ENCODE measurements at regions not wholly inside any gene's neighbourhood (a gene's known extent, or its start where the extent isn't known, plus 50 kb on each side); places are given as distances from the start of the nearest gene placed in this dataset.

DNA sequence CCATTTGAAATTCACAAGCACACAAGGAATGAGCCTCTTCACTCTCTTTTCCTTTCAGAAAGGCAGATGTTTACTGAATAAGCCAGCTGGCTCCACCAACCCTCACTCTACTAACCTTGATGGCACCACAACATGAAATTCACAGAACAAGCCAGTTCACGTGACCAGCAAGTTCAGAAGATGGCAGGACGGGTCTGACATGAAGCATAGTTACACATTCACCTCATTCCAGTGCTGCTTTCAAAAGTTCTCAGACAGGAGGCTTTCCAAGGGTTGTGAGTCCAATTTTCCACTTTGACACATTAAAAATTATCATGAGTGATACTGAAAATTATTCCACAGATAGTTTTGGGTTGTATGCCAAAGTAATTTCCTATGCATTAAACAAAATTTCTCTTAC, 74.2 kb upstream of the MBOAT2 start:
- Mint-ChIP-seq H3K36me3 (no peaks in the 10 kb centered on the region), H3K27ac (no peak overlapping the region), H3K4me1 (peaks cover 4% of the 10 kb centered on the region), H3K4me3 (no peak overlapping the region), H3K27me3 (ENCODE audit: insufficient read depth, low read depth) (no peaks in the 10 kb centered on the region), H3K9me3 (peaks cover 15% of the 10 kb centered on the region)
- H3F3A ChIP-seq (ENCODE audit: low read depth): no peaks in the 10 kb centered on the region
- H4K20me1 ChIP-seq (ENCODE audit: low read depth): no peaks in the 10 kb centered on the region
- H3K27ac ChIP-seq: no peak overlapping the region
- no peaks in the 10 kb centered on the region for H3K27me3 ChIP-seq
- no peaks in the 10 kb centered on the region for H3K36me3 ChIP-seq
- H2AFZ ChIP-seq (replicated peaks): no peak overlapping the region
- DNase-seq (ENCODE audit: low spot score): no peak
- H3K4me1 ChIP-seq: no peaks in the 10 kb centered on the region
- H3K79me2 ChIP-seq (ENCODE audit: low read depth): no peaks in the 10 kb centered on the region
- H3K4me3 ChIP-seq: no peak overlapping the region
- H3K9ac ChIP-seq: no peak overlapping the region
- no peaks in the 10 kb centered on the region for H3K9me3 ChIP-seq (ENCODE audit: low read depth)
- no peak for TF ChIP-seq EZH2 (IDR thresholded peaks at IDR 0.05)
- TF ChIP-seq, protein P1, sequence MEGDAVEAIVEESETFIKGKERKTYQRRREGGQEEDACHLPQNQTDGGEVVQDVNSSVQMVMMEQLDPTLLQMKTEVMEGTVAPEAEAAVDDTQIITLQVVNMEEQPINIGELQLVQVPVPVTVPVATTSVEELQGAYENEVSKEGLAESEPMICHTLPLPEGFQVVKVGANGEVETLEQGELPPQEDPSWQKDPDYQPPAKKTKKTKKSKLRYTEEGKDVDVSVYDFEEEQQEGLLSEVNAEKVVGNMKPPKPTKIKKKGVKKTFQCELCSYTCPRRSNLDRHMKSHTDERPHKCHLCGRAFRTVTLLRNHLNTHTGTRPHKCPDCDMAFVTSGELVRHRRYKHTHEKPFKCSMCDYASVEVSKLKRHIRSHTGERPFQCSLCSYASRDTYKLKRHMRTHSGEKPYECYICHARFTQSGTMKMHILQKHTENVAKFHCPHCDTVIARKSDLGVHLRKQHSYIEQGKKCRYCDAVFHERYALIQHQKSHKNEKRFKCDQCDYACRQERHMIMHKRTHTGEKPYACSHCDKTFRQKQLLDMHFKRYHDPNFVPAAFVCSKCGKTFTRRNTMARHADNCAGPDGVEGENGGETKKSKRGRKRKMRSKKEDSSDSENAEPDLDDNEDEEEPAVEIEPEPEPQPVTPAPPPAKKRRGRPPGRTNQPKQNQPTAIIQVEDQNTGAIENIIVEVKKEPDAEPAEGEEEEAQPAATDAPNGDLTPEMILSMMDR (IDR thresholded peaks at IDR 0.05): no peak
- no peak overlapping the region for H3K4me2 ChIP-seq

DNA sequence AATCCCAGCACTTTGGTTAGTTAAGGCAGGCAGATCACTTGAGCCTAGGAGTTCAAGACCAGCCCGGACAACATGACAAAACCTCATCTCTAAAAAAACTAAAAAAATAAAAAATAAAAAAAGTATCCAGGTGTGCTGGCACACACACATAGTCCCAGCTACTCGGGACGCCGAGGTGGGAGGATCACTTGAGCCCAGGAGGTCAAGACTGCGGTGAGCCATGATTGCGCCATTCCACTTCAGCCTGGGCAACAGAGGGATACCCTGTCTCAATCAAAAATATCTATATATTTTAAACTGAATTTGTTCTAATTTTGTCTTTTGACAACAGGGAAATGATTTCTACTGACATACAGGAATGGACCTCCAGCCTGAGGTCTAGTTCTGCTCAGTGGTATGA, 73.3 kb upstream of the MBOAT2 start:
- H3K4me2 ChIP-seq: no peak overlapping the region
- no peaks in the 10 kb centered on the region for H4K20me1 ChIP-seq (ENCODE audit: low read depth)
- H3F3A ChIP-seq (ENCODE audit: low read depth): no peaks in the 10 kb centered on the region
- Mint-ChIP-seq H3K4me1 (peaks cover 4% of the 10 kb centered on the region), H3K9me3 (peaks cover 10% of the 10 kb centered on the region), H3K36me3 (no peaks in the 10 kb centered on the region), H3K4me3 (no peak overlapping the region), H3K27ac (no peak overlapping the region), H3K27me3 (ENCODE audit: insufficient read depth, low read depth) (no peaks in the 10 kb centered on the region)
- no peak for DNase-seq (ENCODE audit: low spot score)
- no peaks in the 10 kb centered on the region for H3K36me3 ChIP-seq
- TF ChIP-seq, protein P1 (IDR thresholded peaks at IDR 0.05): no peak
- TF ChIP-seq EZH2 (IDR thresholded peaks at IDR 0.05) (no peak), EZH2phosphoT487 (IDR thresholded peaks at IDR 0.05) (no peak)
- no peaks in the 10 kb centered on the region for H3K4me1 ChIP-seq
- no peak overlapping the region for H2AFZ ChIP-seq (replicated peaks)
- H3K79me2 ChIP-seq (ENCODE audit: low read depth): no peaks in the 10 kb centered on the region
- no peaks in the 10 kb centered on the region for H3K27me3 ChIP-seq
- H3K27ac ChIP-seq: no peak overlapping the region
- no peaks in the 10 kb centered on the region for H3K9me3 ChIP-seq (ENCODE audit: low read depth)
- H3K9ac ChIP-seq: no peak overlapping the region
- no peak overlapping the region for H3K4me3 ChIP-seq

DNA sequence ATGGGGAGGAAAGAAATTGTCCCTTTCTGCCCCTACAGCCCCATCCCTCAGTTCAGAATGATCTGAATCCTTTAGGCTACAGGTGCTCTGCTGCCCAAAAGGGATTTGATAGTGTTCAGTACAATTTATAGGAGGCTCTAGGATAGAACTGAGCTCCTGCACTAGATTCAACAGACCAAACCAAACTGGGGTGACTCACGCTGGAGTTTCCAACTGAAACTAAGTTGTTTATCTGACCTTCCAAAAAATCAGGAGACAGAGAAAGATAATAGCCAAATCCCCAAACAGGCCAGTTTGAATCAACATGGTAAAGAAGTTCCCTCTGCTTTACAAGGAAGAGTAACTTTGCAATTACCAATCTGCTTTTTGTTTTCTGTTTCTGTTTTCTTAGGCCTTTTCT, 72.7 kb upstream of the MBOAT2 start:
- TF ChIP-seq EZH2 (IDR thresholded peaks at IDR 0.05) (no peak), EZH2phosphoT487 (IDR thresholded peaks at IDR 0.05) (no peak)
- TF ChIP-seq, protein P1 (IDR thresholded peaks at IDR 0.05): no peak
- no peaks in the 10 kb centered on the region for H3K27me3 Mint-ChIP-seq (ENCODE audit: insufficient read depth, low read depth)
- Histone ChIP-seq H3K9ac (no peak overlapping the region), H2AFZ (replicated peaks) (no peak overlapping the region), H3K4me3 (no peak overlapping the region), H3K4me2 (no peak overlapping the region), H4K20me1 (ENCODE audit: low read depth) (no peaks in the 10 kb centered on the region), H3K4me1 (no peaks in the 10 kb centered on the region), H3K36me3 (no peaks in the 10 kb centered on the region), H3K27ac (no peak overlapping the region), H3F3A (ENCODE audit: low read depth) (no peaks in the 10 kb centered on the region), H3K27me3 (no peaks in the 10 kb centered on the region), H3K79me2 (ENCODE audit: low read depth) (no peaks in the 10 kb centered on the region), H3K9me3 (ENCODE audit: low read depth) (no peaks in the 10 kb centered on the region)
- H3K4me3 Mint-ChIP-seq: no peak overlapping the region
- peaks cover 5% of the 10 kb centered on the region for H3K9me3 Mint-ChIP-seq
- H3K36me3 Mint-ChIP-seq: no peaks in the 10 kb centered on the region
- H3K4me1 Mint-ChIP-seq: peaks cover 4% of the 10 kb centered on the region
- H3K27ac Mint-ChIP-seq: no peak overlapping the region
- DNase-seq (ENCODE audit: low spot score): no peak

DNA sequence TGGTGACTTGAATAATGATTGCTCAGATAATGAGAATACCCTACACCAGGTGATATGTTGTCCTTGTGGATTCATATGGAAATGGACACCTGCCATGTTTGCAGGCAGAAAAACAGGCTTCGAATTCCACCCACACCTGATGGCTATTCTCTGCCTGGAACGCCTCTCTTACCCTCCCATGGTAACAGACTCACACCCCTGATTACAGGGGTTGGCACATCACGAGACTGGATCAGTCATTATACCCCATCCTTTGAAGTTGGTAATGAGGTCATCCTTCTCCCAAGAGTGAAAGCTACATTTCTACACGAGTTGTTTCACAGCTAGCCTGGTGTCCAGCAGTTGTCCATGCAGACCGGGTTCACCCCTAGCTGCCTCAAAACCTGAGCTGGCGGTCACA, 71.4 kb upstream of the MBOAT2 start:
- no peaks in the 10 kb centered on the region for H3K9me3 ChIP-seq (ENCODE audit: low read depth)
- Mint-ChIP-seq H3K4me1 (peaks cover 7% of the 10 kb centered on the region), H3K27ac (no peak overlapping the region), H3K27me3 (ENCODE audit: insufficient read depth, low read depth) (no peaks in the 10 kb centered on the region), H3K9me3 (peaks cover 2% of the 10 kb centered on the region), H3K4me3 (no peak overlapping the region), H3K36me3 (no peaks in the 10 kb centered on the region)
- H3K4me1 ChIP-seq: no peaks in the 10 kb centered on the region
- H4K20me1 ChIP-seq (ENCODE audit: low read depth): no peaks in the 10 kb centered on the region
- no peak for TF ChIP-seq EZH2phosphoT487 (IDR thresholded peaks at IDR 0.05)
- TF ChIP-seq, protein P1 (IDR thresholded peaks at IDR 0.05): no peak
- no peak for TF ChIP-seq EZH2 (IDR thresholded peaks at IDR 0.05)
- no peaks in the 10 kb centered on the region for H3K36me3 ChIP-seq
- H3K27me3 ChIP-seq: no peaks in the 10 kb centered on the region
- no peaks in the 10 kb centered on the region for H3F3A ChIP-seq (ENCODE audit: low read depth)
- no peak for DNase-seq (ENCODE audit: low spot score)
- H3K4me2 ChIP-seq: no peak overlapping the region
- H3K9ac ChIP-seq: no peak overlapping the region
- no peak overlapping the region for H2AFZ ChIP-seq (replicated peaks)
- H3K79me2 ChIP-seq (ENCODE audit: low read depth): no peaks in the 10 kb centered on the region
- no peak overlapping the region for H3K27ac ChIP-seq
- no peak overlapping the region for H3K4me3 ChIP-seq
